Type B pancreatic cell (in vitro differentiated cells): ENCODE measurements at regions not wholly inside any gene's neighbourhood (a gene's known extent, or its start where the extent isn't known, plus 50 kb on each side); places are given as distances from the start of the nearest gene placed in this dataset.

Experiments
- DNase-seq: peaks from one replicate; pipeline ENCODE4 v3.0.0; 2021; ENCODE audit warnings: mixed read lengths; ENCODE audit not compliant: unreplicated experiment; ENCODE audit errors: extremely low spot score
- H3K27ac Mint-ChIP-seq: 2 replicates; pipeline ENCODE4 v1.8.0; 2021; ENCODE audit warnings: mild to moderate bottlenecking, mixed read lengths
- H3K27me3 Mint-ChIP-seq: 2 replicates; pipeline ENCODE4 v1.8.0; 2021; ENCODE audit warnings: mixed read lengths
- H3K36me3 Mint-ChIP-seq: 2 replicates; pipeline ENCODE4 v1.8.0; 2021; ENCODE audit warnings: mixed read lengths
- H3K4me1 Mint-ChIP-seq: one replicate; pipeline ENCODE4 v1.8.0; 2021; ENCODE audit warnings: mixed read lengths; ENCODE audit not compliant: unreplicated experiment
- H3K4me3 Mint-ChIP-seq: 2 replicates; pipeline ENCODE4 v1.8.0; 2021; ENCODE audit warnings: mild to moderate bottlenecking, mixed read lengths
- H3K9me3 Mint-ChIP-seq: 2 replicates; pipeline ENCODE4 v1.8.0; 2021; ENCODE audit warnings: mixed read lengths
- CTCF ChIP-seq: fragments of 200-600 bp; sonication (generic); conservative IDR thresholded peaks from 2 replicates; pipeline ENCODE4 v1.5.0; 2021; ENCODE audit warnings: antibody characterized with exemption, mild to moderate bottlenecking

- no peaks in the 10 kb centered on the region for H3K9me3 Mint-ChIP-seq
- no peak overlapping the region for H3K4me3 Mint-ChIP-seq
- no peaks in the 10 kb centered on the region for H3K4me1 Mint-ChIP-seq
- no peak overlapping the region for H3K27ac Mint-ChIP-seq
- TF ChIP-seq CTCF = no peak
- no peaks in the 10 kb centered on the region for H3K27me3 Mint-ChIP-seq
- H3K36me3 Mint-ChIP-seq = no peaks in the 10 kb centered on the region
- DNase-seq = no peak
Observed at GRCh38 chr10:33579996-33580395, 245.5 kb upstream of the NRP1 start.

GRCh38 chr10:33573606-33574005 is 239.1 kb upstream of the NRP1 start:
- H3K27ac Mint-ChIP-seq = no peak overlapping the region
- TF ChIP-seq CTCF = no peak
- H3K27me3 Mint-ChIP-seq = peaks cover 5% of the 10 kb centered on the region
- peaks cover 5% of the 10 kb centered on the region for H3K9me3 Mint-ChIP-seq
- no peak overlapping the region for H3K4me3 Mint-ChIP-seq
- H3K4me1 Mint-ChIP-seq = no peaks in the 10 kb centered on the region
- DNase-seq = no peak
- H3K36me3 Mint-ChIP-seq = no peaks in the 10 kb centered on the region

DNA sequence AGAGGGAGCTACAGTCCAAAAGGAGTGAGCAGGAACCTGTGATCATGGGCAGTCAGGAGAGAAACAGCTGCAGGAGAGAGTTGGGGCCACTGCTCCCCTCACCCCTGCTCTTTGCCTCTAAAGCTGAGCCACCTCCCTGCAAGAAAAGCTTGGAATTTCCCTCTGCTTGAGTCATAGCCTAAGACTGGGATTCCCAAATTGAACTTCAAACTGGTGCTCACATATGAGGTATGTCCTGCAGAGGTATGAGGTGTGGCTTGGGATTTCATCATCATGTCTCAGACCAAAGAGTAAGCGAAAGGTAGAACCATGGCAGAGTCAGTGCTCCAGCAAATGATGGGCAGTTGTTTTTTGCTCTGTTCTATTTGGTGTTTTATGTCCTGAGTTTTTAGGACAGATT is 237.1 kb upstream of the NRP1 start:
- DNase-seq = no peak
- Mint-ChIP-seq H3K27ac (no peak overlapping the region), H3K9me3 (peaks cover 5% of the 10 kb centered on the region), H3K4me3 (no peak overlapping the region), H3K4me1 (no peaks in the 10 kb centered on the region), H3K27me3 (peaks cover 5% of the 10 kb centered on the region), H3K36me3 (no peaks in the 10 kb centered on the region)
- TF ChIP-seq CTCF = no peak

DNA sequence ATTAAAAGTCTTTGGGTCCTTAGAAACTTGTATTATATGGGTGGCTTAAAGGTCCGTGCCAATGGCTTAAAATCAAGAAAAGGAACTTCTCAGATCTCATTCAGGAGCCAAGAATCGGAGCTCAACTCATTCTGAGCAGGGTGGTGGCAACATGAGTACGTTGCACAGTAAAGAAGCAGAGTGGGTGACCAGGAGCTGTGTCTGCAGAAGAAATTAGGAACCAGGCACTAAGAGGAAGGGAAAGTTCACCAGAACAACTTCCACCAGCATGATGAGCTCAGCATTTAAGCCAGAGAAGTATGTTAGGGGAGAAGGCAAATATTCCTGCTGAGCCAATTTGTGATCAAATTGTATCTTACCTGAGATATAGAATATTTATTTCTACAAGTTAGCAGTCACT is 236.0 kb upstream of the NRP1 start:
- H3K27me3 Mint-ChIP-seq = peaks cover 5% of the 10 kb centered on the region
- peaks cover 5% of the 10 kb centered on the region for H3K9me3 Mint-ChIP-seq
- no peak for DNase-seq
- no peak overlapping the region for H3K27ac Mint-ChIP-seq
- TF ChIP-seq CTCF = no peak
- H3K4me3 Mint-ChIP-seq = no peak overlapping the region
- no peaks in the 10 kb centered on the region for H3K36me3 Mint-ChIP-seq
- peaks cover 4% of the 10 kb centered on the region for H3K4me1 Mint-ChIP-seq

GRCh38 chr10:33569702-33570101 is 235.2 kb upstream of the NRP1 start:
- DNase-seq = no peak
- Mint-ChIP-seq H3K27ac (no peak overlapping the region), H3K9me3 (peaks cover 5% of the 10 kb centered on the region), H3K27me3 (peaks cover 5% of the 10 kb centered on the region), H3K36me3 (no peaks in the 10 kb centered on the region), H3K4me1 (peaks cover 4% of the 10 kb centered on the region), H3K4me3 (no peak overlapping the region)
- no peak for TF ChIP-seq CTCF

DNA sequence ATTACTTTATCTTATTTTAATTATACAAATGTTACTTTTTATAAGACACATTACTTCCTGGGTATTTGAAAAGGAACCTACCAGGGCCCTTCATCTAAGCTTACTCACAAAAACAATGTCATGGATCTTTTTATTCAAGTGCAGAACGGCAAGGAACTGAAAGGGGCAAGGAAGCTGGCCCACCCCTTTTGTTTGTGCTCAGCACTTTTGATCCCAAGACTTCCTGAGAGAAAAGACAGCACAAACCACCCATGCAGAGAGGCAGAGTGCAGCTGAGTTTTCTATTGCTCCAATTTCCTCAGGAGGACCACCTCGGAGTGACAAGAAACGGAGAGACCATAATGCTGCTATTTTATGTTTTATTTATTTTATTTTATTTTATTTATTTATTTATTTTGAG is 232.0 kb upstream of the NRP1 start:
- no peaks in the 10 kb centered on the region for H3K36me3 Mint-ChIP-seq
- H3K27ac Mint-ChIP-seq = no peak overlapping the region
- H3K4me1 Mint-ChIP-seq = peaks cover 4% of the 10 kb centered on the region
- no peaks in the 10 kb centered on the region for H3K9me3 Mint-ChIP-seq
- no peak for TF ChIP-seq CTCF
- no peak overlapping the region for H3K4me3 Mint-ChIP-seq
- H3K27me3 Mint-ChIP-seq = no peaks in the 10 kb centered on the region
- no peak for DNase-seq
